NB4 (cell line): ENCODE measurements at regions not wholly inside any gene's neighbourhood (a gene's known extent, or its start where the extent isn't known, plus 50 kb on each side); places are given as distances from the start of the nearest gene placed in this dataset.

Source experiments
- DNase-seq: peaks from one replicate; pipeline ENCODE4 v3.0.0; 2010; ENCODE audit warnings: low read depth
- H3K4me3 ChIP-seq: one replicate; pipeline ENCODE4 v1.5.1; 2011; ENCODE audit warnings: mild to moderate bottlenecking, low read depth, low read length, moderate library complexity
- MYC ChIP-seq: IDR thresholded peaks from 2 replicates; pipeline ENCODE4 v1.6.1; 2011; ENCODE audit warnings: low read depth, low read length
- POLR2A ChIP-seq: IDR thresholded peaks from 2 replicates; pipeline ENCODE4 v1.6.1; 2011; ENCODE audit warnings: mild to moderate bottlenecking; ENCODE audit not compliant: insufficient read length; ENCODE audit errors: extremely low read depth
- TF ChIP-seq, protein P1 (sequence below): IDR thresholded peaks from 2 replicates; pipeline ENCODE4 v1.6.1; 2011; ENCODE audit warnings: low read depth, low read length
- TF ChIP-seq, protein P2 (sequence below): IDR thresholded peaks from one replicate; pipeline ENCODE4 v1.5.1; 2012; ENCODE audit warnings: low read depth, low read length

- H3K4me3 ChIP-seq: no peak overlapping the region
- no peak for DNase-seq
- TF ChIP-seq, protein P1, sequence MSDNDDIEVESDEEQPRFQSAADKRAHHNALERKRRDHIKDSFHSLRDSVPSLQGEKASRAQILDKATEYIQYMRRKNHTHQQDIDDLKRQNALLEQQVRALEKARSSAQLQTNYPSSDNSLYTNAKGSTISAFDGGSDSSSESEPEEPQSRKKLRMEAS: no peak
- TF ChIP-seq MYC: no peak
- no peak for TF ChIP-seq POLR2A
Observed at GRCh38 chr17:72184805-72185204, 64.0 kb downstream of the SOX9 start.

- TF ChIP-seq MYC: no peak
- TF ChIP-seq, protein P1: no peak
- TF ChIP-seq, protein P2, sequence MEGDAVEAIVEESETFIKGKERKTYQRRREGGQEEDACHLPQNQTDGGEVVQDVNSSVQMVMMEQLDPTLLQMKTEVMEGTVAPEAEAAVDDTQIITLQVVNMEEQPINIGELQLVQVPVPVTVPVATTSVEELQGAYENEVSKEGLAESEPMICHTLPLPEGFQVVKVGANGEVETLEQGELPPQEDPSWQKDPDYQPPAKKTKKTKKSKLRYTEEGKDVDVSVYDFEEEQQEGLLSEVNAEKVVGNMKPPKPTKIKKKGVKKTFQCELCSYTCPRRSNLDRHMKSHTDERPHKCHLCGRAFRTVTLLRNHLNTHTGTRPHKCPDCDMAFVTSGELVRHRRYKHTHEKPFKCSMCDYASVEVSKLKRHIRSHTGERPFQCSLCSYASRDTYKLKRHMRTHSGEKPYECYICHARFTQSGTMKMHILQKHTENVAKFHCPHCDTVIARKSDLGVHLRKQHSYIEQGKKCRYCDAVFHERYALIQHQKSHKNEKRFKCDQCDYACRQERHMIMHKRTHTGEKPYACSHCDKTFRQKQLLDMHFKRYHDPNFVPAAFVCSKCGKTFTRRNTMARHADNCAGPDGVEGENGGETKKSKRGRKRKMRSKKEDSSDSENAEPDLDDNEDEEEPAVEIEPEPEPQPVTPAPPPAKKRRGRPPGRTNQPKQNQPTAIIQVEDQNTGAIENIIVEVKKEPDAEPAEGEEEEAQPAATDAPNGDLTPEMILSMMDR: no peak
- no peak for TF ChIP-seq POLR2A
- DNase-seq: no peak
- no peak overlapping the region for H3K4me3 ChIP-seq
Observed at GRCh38 chr17:72185564-72185963, 64.7 kb downstream of the SOX9 start.

DNA sequence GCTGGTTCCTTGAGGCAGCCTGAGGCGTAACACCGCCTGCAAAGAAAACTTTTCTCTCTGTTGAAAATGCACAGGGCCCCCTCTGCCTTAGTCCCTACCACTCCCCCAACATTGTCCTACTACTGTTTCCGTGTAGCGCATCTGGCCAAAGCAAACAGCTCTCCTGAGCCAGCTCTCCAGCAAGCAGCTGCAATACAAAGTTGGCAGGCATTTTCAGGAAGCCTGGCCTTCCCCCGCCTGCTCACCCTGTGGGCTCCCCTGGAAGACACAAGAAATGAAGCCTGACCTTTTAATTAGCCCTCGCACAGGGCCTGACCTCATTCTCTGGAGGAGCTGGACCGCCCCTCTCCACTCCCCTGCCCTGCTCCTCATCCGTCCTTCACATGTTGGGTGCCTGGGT lies 66.7 kb downstream of the SOX9 start:
- H3K4me3 ChIP-seq: no peak overlapping the region
- TF ChIP-seq MYC (no peak), POLR2A (no peak)
- TF ChIP-seq, protein P2: no peak
- TF ChIP-seq, protein P1: no peak
- no peak for DNase-seq

- TF ChIP-seq, protein P1: no peak
- TF ChIP-seq, protein P2: no peak
- TF ChIP-seq MYC (no peak), POLR2A (no peak)
- DNase-seq: no peak
- H3K4me3 ChIP-seq: no peak overlapping the region
Observed at GRCh38 chr17:72188801-72189200, 68.0 kb downstream of the SOX9 start.

DNA sequence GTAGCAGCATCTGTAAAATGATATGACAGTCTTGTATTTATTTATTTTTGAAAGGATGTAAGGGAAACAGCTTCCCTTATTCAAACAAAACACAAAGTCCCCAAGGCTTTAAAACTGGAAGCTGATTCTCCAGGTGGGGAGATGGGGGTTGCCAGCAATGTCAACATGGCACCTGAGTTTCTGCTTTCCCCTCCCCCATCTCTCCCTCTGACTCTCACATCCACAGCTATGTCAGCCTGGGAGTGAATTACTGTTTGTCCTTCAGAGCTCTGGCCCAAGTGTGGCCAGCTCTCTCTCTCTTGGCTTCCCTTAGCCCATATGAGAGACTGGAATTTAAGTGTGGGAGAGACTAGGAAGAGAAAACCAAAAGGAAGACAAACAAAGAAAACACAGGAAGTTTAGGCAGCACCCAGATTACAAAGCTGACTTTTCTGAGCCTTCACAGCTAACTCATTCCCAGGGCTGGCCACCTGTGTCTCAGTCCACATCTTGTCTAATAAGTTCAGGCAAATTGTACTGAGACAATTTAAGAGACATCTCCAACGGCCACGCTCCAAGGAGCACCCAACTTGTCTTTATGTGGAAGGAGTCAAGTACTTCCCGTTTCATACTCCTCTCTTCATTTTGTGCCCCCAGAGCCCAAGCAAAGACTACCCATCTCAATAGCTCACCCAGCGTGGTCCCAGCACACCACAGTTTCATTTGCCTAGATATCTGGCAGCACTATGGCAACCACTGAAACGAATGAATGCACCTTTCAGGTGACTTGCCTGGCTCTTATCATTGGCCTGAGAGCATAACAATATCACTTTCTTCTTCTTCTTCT lies 69.2 kb downstream of the SOX9 start:
- TF ChIP-seq MYC (no peak), POLR2A (no peak)
- TF ChIP-seq, protein P2: no peak
- DNase-seq: no peak
- no peak overlapping the region for H3K4me3 ChIP-seq

GRCh38 chr17:72191356-72191755 lies 70.5 kb downstream of the SOX9 start:
- no peak for TF ChIP-seq MYC
- TF ChIP-seq, protein P2: no peak
- TF ChIP-seq, protein P1: no peak
- no peak for TF ChIP-seq POLR2A
- H3K4me3 ChIP-seq: no peak overlapping the region
- no peak for DNase-seq
